Astrocyte of the cerebellum (primary cell): ENCODE measurements at regions not wholly inside any gene's neighbourhood (a gene's known extent, or its start where the extent isn't known, plus 50 kb on each side); places are given as distances from the start of the nearest gene placed in this dataset.

ENCODE experiments used
- DNase-seq: peaks from one replicate; pipeline ENCODE4 v3.0.0-alpha.2; 2011; ENCODE audit warnings: low read depth
- H3K4me3 ChIP-seq: 2 replicates; pipeline ENCODE4 v1.5.1; 2011; ENCODE audit warnings: mild to moderate bottlenecking, low read depth, low read length, moderate library complexity
- CTCF ChIP-seq: IDR thresholded peaks from 2 replicates; pipeline ENCODE4 v1.5.1; 2012; ENCODE audit warnings: low read length, low read depth, moderate library complexity, mild to moderate bottlenecking; ENCODE audit errors: missing control alignments
- in situ Hi-C: cut with HindIII; loops from 2 replicates; pipeline ENCODE4 v1.10.0; 2017; ENCODE audit warnings: low sequenced_read_pairs

GRCh38 chr7:68295386-68295785 lies 1298.8 kb downstream of the TYW1 start:
- TF ChIP-seq CTCF, result no peak
- in situ Hi-C loops, result no loop called here
- no peak for DNase-seq
- H3K4me3 ChIP-seq, result no peak overlapping the region

GRCh38 chr7:68304536-68304935 lies 1293.7 kb upstream of the AUTS2 start:
- no peak for TF ChIP-seq CTCF
- in situ Hi-C loops, result no loop called here
- no peak for DNase-seq
- no peak overlapping the region for H3K4me3 ChIP-seq

- TF ChIP-seq CTCF, result no peak
- H3K4me3 ChIP-seq, result no peak overlapping the region
- no peak for DNase-seq
- in situ Hi-C loops, result no loop called here
Observed at GRCh38 chr7:68306692-68307107, 1291.6 kb upstream of the AUTS2 start.

GRCh38 chr7:68309271-68309670 lies 1289.0 kb upstream of the AUTS2 start:
- no peak for TF ChIP-seq CTCF
- in situ Hi-C loops, result no loop called here
- DNase-seq, result no peak
- H3K4me3 ChIP-seq, result no peak overlapping the region

- H3K4me3 ChIP-seq, result no peak overlapping the region
- no peak for DNase-seq
- in situ Hi-C loops, result no loop called here
- no peak for TF ChIP-seq CTCF
Observed at GRCh38 chr7:68309806-68310205, 1288.5 kb upstream of the AUTS2 start.

- DNase-seq, result no peak
- H3K4me3 ChIP-seq, result no peak overlapping the region
- in situ Hi-C loops, result no loop called here
- TF ChIP-seq CTCF, result no peak
Observed at GRCh38 chr7:68311958-68312357, 1286.3 kb upstream of the AUTS2 start.

- in situ Hi-C loops, result no loop called here
- H3K4me3 ChIP-seq, result no peak overlapping the region
- no peak for TF ChIP-seq CTCF
- no peak for DNase-seq
Observed at GRCh38 chr7:68313806-68314205, 1284.5 kb upstream of the AUTS2 start.
